Activated CD4-positive, alpha-beta memory T cell treated with anti-CD3 and anti-CD28 coated beads for 36 hours (primary cell): ENCODE measurements at regions not wholly inside any gene's neighbourhood (a gene's known extent, or its start where the extent isn't known, plus 50 kb on each side); places are given as distances from the start of the nearest gene placed in this dataset.

Experiments
- CTCF ChIA-PET: fragments of 350-600 bp; sonication (Branson Sonifier 250); formaldehyde crosslinking; loops from one replicate; lab custom pipeline; 2021; ENCODE audit warnings: antibody characterized with exemption, inconsistent platforms; lab: Charles Lee
- POLR2A ChIA-PET: fragments of 350-600 bp; sonication (Branson Sonifier 250); formaldehyde crosslinking; loops from one replicate; lab custom pipeline; 2021; ENCODE audit warnings: antibody characterized with exemption; lab: Charles Lee
- DNase-seq: peaks from one replicate; pipeline ENCODE4 v3.0.0-alpha.2; 2020
- H3K27ac Mint-ChIP-seq: one replicate; pipeline ENCODE4 v1.8.0; 2021; ENCODE audit warnings: mixed read lengths
- H3K27me3 Mint-ChIP-seq: one replicate; pipeline ENCODE4 v1.8.0; 2021; ENCODE audit warnings: mixed read lengths
- H3K36me3 Mint-ChIP-seq: one replicate; pipeline ENCODE4 v1.8.0; 2021; ENCODE audit warnings: mixed read lengths
- H3K4me1 Mint-ChIP-seq: one replicate; pipeline ENCODE4 v1.8.0; 2021; ENCODE audit warnings: low read depth, mixed read lengths
- H3K4me3 Mint-ChIP-seq: one replicate; pipeline ENCODE4 v1.8.0; 2021; ENCODE audit warnings: mild to moderate bottlenecking, mixed read lengths
- H3K9me3 Mint-ChIP-seq: one replicate; pipeline ENCODE4 v1.8.0; 2021; ENCODE audit warnings: mixed read lengths
- intact Hi-C: fragments of 100-400 bp; cut with micrococcal nuclease; formaldehyde crosslinking; loops from one replicate; pipeline ENCODE4 v1.15.1; 2023

GRCh38 chr3:72571052-72571451, 277.2 kb downstream of the SHQ1 start:
- DNase-seq = no peak

DNA sequence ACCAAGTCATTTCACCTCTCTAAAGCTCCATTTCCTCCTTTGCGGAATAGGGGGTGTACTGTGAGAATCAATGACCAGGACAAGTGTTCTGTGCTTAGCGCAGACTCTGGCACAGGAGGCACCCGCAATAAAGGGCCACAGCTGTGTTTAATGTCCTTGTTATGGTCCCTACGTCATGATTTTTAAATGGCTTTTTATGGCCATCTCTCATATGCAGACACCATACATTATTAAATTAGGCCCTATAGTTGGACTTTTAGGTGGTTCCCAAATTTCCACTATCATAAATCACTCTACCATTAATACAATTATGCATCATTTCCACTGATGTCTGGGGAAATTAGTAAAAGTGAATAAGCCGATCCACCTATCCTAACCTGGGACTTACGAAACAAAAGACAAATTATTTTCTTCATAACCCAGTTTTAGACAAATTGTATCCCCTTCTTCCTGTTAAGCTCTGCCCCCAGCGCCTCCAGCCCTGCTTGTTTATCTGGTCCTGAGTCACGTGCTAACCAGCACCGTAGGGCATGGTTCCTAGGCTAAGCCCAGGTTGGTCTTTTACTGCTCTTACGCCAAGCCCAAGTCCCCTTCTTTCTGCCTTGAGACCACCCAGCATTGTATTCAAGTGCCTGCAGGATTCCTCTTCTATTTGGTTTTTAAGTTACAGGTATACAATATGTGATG, 278.3 kb downstream of the SHQ1 start:
- no peaks in the 10 kb centered on the region for H3K9me3 Mint-ChIP-seq
- DNase-seq = no peak
- POLR2A ChIA-PET = no interaction called here

More at GRCh38 chr3:72571052-72571451, 277.2 kb downstream of the SHQ1 start:
- no peaks in the 10 kb centered on the region for H3K36me3 Mint-ChIP-seq
- H3K4me3 Mint-ChIP-seq = no peak overlapping the region
- ChIA-PET CTCF (no interaction called here), POLR2A (no interaction called here)
- no peaks in the 10 kb centered on the region for H3K9me3 Mint-ChIP-seq
- H3K27ac Mint-ChIP-seq = no peak overlapping the region
- H3K27me3 Mint-ChIP-seq = no peaks in the 10 kb centered on the region
- intact Hi-C loops = no loop called here
- H3K4me1 Mint-ChIP-seq = no peaks in the 10 kb centered on the region

DNA sequence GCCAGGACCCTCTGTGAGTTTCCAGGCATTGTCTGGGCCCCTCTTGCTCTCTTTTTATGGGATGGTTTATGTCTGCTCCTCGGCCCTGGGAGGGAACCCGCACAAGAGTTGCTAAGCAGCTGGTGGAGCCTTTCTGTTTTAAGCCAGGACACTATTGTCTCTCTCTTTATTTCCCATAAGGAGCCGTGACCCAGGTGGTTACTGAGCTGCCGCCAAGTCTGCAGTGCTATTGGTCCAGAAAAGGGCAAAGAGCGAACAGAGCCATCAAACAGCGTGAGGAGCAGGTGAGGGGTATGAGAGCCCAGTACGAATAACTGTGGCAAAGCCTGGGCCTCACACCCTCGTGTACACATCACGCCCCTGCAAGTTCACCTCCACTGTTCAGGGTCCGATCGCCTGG, 280.2 kb downstream of the SHQ1 start:
- Mint-ChIP-seq H3K4me1 (no peaks in the 10 kb centered on the region), H3K4me3 (no peak overlapping the region), H3K9me3 (no peaks in the 10 kb centered on the region), H3K27ac (no peak overlapping the region), H3K27me3 (no peaks in the 10 kb centered on the region), H3K36me3 (no peaks in the 10 kb centered on the region)
- intact Hi-C loops = no loop called here
- DNase-seq = no peak
- POLR2A ChIA-PET = no interaction called here
- CTCF ChIA-PET = no interaction called here

More for the DNA sequence above, 278.3 kb downstream of the SHQ1 start:
- no peaks in the 10 kb centered on the region for H3K36me3 Mint-ChIP-seq
- H3K27me3 Mint-ChIP-seq = no peaks in the 10 kb centered on the region
- no peaks in the 10 kb centered on the region for H3K4me1 Mint-ChIP-seq
- intact Hi-C loops = no loop called here
- no peak overlapping the region for H3K27ac Mint-ChIP-seq
- CTCF ChIA-PET = interaction anchor here (0.5 to 1.1 kb wide), 3 partner anchors 96 to 640 kb away, joined by 3 read pairs; no protein-coding TSS in a partner anchor
- H3K4me3 Mint-ChIP-seq = no peak overlapping the region

GRCh38 chr3:72567474-72567873, 280.8 kb downstream of the SHQ1 start:
- intact Hi-C loops = no loop called here
- DNase-seq = no peak
- ChIA-PET CTCF (no interaction called here), POLR2A (interaction anchor here (0.6 kb wide), 1 partner anchor 12 kb away, joined by 4 read pairs; no protein-coding TSS in a partner anchor)
- Mint-ChIP-seq H3K4me3 (no peak overlapping the region), H3K27ac (no peak overlapping the region), H3K4me1 (no peaks in the 10 kb centered on the region), H3K36me3 (no peaks in the 10 kb centered on the region), H3K9me3 (no peaks in the 10 kb centered on the region), H3K27me3 (no peaks in the 10 kb centered on the region)

- Mint-ChIP-seq H3K27ac (no peak overlapping the region), H3K4me3 (no peak overlapping the region), H3K9me3 (peaks cover 3% of the 10 kb centered on the region), H3K36me3 (no peaks in the 10 kb centered on the region), H3K4me1 (no peaks in the 10 kb centered on the region), H3K27me3 (no peaks in the 10 kb centered on the region)
- ChIA-PET POLR2A (no interaction called here), CTCF (interaction anchor here (1.2 kb wide), 1 partner anchor 11 kb away, joined by 3 read pairs; no protein-coding TSS in a partner anchor)
- DNase-seq = no peak
- intact Hi-C loops = no loop called here
These were observed 282.7 kb downstream of the SHQ1 start for GRCh38 chr3:72565593-72565992.

DNA sequence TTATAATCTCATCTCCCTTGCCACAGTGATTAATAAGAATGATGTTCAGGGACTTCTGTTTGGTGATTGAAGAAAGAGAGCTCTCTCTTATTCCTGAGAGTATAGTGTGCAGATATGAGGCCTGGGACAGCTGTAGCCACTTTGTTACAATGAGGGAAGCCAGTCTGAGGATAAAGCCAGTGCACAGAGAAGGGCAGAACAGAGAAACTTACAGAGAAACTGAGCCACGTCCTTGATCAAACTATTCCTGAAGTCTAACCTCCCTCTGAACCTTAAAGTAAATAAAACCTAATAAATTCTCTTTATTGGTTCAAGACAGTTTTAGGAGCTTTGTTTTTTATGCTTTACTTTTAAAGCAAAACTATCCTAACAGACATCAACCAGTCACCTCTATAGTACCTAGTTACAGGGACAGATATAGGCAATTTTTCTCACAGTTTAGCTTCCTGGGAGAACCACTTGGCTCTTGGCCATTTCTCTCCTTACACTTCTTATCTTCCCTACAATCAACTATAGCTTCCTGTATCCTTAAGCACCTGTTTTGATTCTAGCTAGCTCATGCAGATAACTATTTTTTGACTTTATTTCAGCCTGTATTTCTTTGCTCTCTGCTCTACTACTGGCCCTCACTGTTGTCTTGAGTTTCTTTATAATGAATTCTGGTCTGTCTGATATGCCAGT, 284.4 kb downstream of the SHQ1 start:
- CTCF ChIA-PET = interaction anchor here (0.6 kb wide), 1 partner anchor 15 kb away, joined by 3 read pairs; no protein-coding TSS in a partner anchor
- H3K27me3 Mint-ChIP-seq = no peaks in the 10 kb centered on the region

GRCh38 chr3:72560846-72561675, 287.2 kb downstream of the SHQ1 start:
- CTCF ChIA-PET = no interaction called here
- H3K9me3 Mint-ChIP-seq = peaks cover 13% of the 10 kb centered on the region
- peaks cover 3% of the 10 kb centered on the region for H3K4me1 Mint-ChIP-seq
- H3K36me3 Mint-ChIP-seq = no peaks in the 10 kb centered on the region
- H3K27ac Mint-ChIP-seq = no peak overlapping the region
- intact Hi-C loops = no loop called here
- no peak overlapping the region for H3K4me3 Mint-ChIP-seq
- no peaks in the 10 kb centered on the region for H3K27me3 Mint-ChIP-seq
- DNase-seq = no peak
- POLR2A ChIA-PET = no interaction called here

More for the DNA sequence above, 284.4 kb downstream of the SHQ1 start:
- POLR2A ChIA-PET = no interaction called here
- Mint-ChIP-seq H3K4me3 (no peak overlapping the region), H3K36me3 (no peaks in the 10 kb centered on the region), H3K27ac (no peak overlapping the region), H3K9me3 (peaks cover 3% of the 10 kb centered on the region), H3K4me1 (peaks cover 3% of the 10 kb centered on the region)
- DNase-seq = no peak
- intact Hi-C loops = no loop called here

DNA sequence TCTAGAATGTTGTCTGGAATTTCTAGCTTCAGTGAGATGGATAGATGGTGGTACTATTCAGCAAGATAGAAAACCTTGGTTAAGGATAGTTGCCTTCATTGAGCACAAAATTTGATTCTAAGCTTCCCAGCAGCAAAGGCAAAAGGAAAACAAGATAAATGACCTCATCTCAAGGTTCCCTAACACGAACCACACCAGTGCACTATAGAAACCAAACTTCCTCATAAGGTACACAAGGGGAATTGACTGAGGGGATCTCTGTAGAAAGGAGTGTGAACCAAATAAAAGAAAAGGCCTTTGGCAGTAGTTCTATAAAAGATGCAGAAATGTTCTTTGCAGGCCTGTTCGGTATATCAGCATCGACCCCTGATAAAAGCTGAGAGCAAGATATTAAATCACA, 288.9 kb downstream of the SHQ1 start:
- H3K27ac Mint-ChIP-seq = no peak overlapping the region
- no peaks in the 10 kb centered on the region for H3K36me3 Mint-ChIP-seq
- peaks cover 3% of the 10 kb centered on the region for H3K4me1 Mint-ChIP-seq
- intact Hi-C loops = no loop called here
- CTCF ChIA-PET = no interaction called here
- H3K4me3 Mint-ChIP-seq = no peak overlapping the region
- POLR2A ChIA-PET = no interaction called here
- DNase-seq = no peak
- peaks cover 13% of the 10 kb centered on the region for H3K9me3 Mint-ChIP-seq
- peaks cover 1% of the 10 kb centered on the region for H3K27me3 Mint-ChIP-seq

DNA sequence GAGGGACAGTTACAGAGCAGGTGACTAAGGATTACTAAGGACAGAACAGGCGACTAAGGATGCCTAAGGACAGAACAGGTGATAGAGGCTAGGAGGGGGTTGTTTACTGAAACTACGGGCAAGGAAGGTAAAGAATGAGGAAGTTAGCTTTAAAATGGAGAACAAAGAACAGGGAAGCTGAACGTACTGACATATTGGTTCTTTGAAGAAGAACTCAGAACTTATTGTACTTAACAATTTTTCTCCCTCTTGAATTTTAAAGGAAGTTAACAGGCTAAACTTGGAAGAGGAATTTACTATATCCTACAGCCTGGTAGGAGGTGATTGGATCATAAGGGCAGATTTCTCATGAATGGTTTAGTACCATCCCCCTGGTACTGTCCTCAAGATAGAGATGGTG, 290.2 kb downstream of the SHQ1 start:
- intact Hi-C loops = no loop called here
- Mint-ChIP-seq H3K4me1 (peaks cover 3% of the 10 kb centered on the region), H3K27me3 (peaks cover 1% of the 10 kb centered on the region), H3K9me3 (peaks cover 13% of the 10 kb centered on the region), H3K4me3 (no peak overlapping the region), H3K27ac (no peak overlapping the region), H3K36me3 (no peaks in the 10 kb centered on the region)
- ChIA-PET CTCF (no interaction called here), POLR2A (no interaction called here)
- no peak for DNase-seq

- intact Hi-C loops = no loop called here
- Mint-ChIP-seq H3K9me3 (peaks cover 10% of the 10 kb centered on the region), H3K4me1 (peaks cover 3% of the 10 kb centered on the region), H3K36me3 (no peaks in the 10 kb centered on the region), H3K4me3 (no peak overlapping the region), H3K27ac (no peak overlapping the region), H3K27me3 (peaks cover 1% of the 10 kb centered on the region)
- ChIA-PET CTCF (no interaction called here), POLR2A (no interaction called here)
- no peak for DNase-seq
These were observed 292.5 kb downstream of the SHQ1 start for GRCh38 chr3:72555714-72556113.

DNA sequence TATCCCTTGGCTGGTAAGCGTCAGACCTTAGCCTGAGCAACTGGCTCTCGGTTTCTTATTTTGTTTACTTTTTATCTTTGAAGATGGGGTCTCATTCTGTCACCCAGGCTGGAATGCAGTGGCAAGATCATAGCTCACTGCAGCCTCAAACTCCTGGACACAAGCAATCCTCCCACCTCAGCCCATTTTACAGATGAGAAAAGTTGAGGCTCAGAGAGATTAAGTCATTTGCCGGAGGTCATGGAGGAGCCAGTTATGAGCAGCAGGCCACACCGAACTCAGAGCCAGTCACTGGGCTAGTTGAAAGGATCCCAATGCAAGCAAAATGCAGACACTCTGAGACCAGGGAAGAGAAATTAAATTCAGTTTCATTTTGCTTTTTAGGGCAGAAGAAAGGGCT, 293.6 kb downstream of the SHQ1 start:
- H3K36me3 Mint-ChIP-seq = no peaks in the 10 kb centered on the region
- DNase-seq = no peak
- H3K4me3 Mint-ChIP-seq = no peak overlapping the region
- H3K9me3 Mint-ChIP-seq = peaks cover 10% of the 10 kb centered on the region
- H3K27ac Mint-ChIP-seq = no peak overlapping the region
- CTCF ChIA-PET = no interaction called here
- intact Hi-C loops = no loop called here
- H3K27me3 Mint-ChIP-seq = peaks cover 1% of the 10 kb centered on the region
- H3K4me1 Mint-ChIP-seq = peaks cover 9% of the 10 kb centered on the region
- POLR2A ChIA-PET = no interaction called here

- Mint-ChIP-seq H3K27me3 (peaks cover 1% of the 10 kb centered on the region), H3K4me3 (no peak overlapping the region), H3K9me3 (peaks cover 9% of the 10 kb centered on the region), H3K4me1 (peaks cover 13% of the 10 kb centered on the region), H3K27ac (no peak overlapping the region), H3K36me3 (no peaks in the 10 kb centered on the region)
- ChIA-PET POLR2A (no interaction called here), CTCF (no interaction called here)
- intact Hi-C loops = no loop called here
- no peak for DNase-seq
These were observed 294.9 kb downstream of the SHQ1 start for GRCh38 chr3:72553298-72553697.
